ENCODE measurements at regions not wholly inside any gene's neighbourhood (a gene's known extent, or its start where the extent isn't known, plus 50 kb on each side); places are given as distances from the start of the nearest gene placed in this dataset.

DNA sequence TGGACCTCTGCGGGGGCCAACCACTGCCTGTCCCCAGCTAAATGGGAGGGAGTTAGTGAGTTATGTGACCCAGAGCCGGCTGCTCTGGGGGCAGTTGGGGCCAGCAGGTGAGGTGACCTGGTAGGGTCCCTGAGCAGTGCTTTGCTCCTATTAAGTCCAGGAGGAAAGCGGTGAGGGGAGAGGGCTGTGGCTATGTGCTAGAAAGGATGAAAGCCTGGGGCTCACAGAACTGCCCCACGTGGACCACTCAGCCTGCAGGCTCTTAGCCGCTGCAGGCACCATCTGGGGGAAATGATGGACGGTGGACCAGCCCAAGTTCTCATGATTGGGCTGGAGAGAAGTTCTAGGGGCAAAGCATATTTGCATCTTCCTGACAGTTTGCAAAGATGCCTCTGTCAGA, 67.6 kb upstream of the ZNF536 start:
- Histone ChIP-seq H3K4me2 (ENCODE audit: low read depth, low read length) (no peak overlapping the region), H2AFZ (replicated peaks; ENCODE audit: low read length, poor library complexity) (no peak overlapping the region), H3K56ac (ENCODE audit: extremely low read depth, insufficient read depth, low read length) (no peak overlapping the region), H3K79me1 (ENCODE audit: low read depth in 1 of 2, low read length in 2 of 2) (no peaks in the 10 kb centered on the region), H2BK120ac (ENCODE audit: low read depth, low read length) (no peak overlapping the region), H3K9ac (ENCODE audit: low read depth, low read length) (no peak overlapping the region), H3K9me3 (ENCODE audit: control insufficient read depth, insufficient read depth, low read length) (peaks cover 16% of the 10 kb centered on the region), H4K5ac (ENCODE audit: low read depth, low read length) (no peak overlapping the region), H2BK5ac (ENCODE audit: low read depth, low read length, poor library complexity, severe bottlenecking) (no peak overlapping the region), H2BK20ac (ENCODE audit: low read depth, low read length) (no peak overlapping the region), H3K27ac (ENCODE audit: insufficient read depth, low read length) (no peak overlapping the region), H3K4ac (ENCODE audit: low read depth, low read length) (no peak overlapping the region), H2AK9ac (replicated peaks; ENCODE audit: low read depth, low read length, poor library complexity) (no peak overlapping the region), H4K8ac (ENCODE audit: low read depth in 2 of 2, low read length in 2 of 2) (no peak overlapping the region), H3K4me1 (ENCODE audit: control insufficient read depth, insufficient read depth, low read length) (no peaks in the 10 kb centered on the region), H3K4me3 (ENCODE audit: insufficient read depth, low read depth, low read length) (no peak overlapping the region), H3K14ac (replicated peaks; ENCODE audit: low read depth, low read length) (no peak overlapping the region), H4K91ac (ENCODE audit: insufficient read depth, low read depth, low read length) (no peak overlapping the region), H2AK5ac (ENCODE audit: low read depth, low read length) (no peak overlapping the region), H2BK15ac (ENCODE audit: low read depth, low read length) (no peak overlapping the region), H3K9me1 (ENCODE audit: insufficient read depth, low read length) (no peaks in the 10 kb centered on the region), H3K23ac (ENCODE audit: low read depth, low read length) (no peak overlapping the region), H4K20me1 (ENCODE audit: insufficient read depth, low read length) (no peaks in the 10 kb centered on the region), H3K27me3 (ENCODE audit: control insufficient read depth, insufficient read depth, low read length) (no peaks in the 10 kb centered on the region), H3K36me3 (ENCODE audit: control insufficient read depth, insufficient read depth, low read length) (no peaks in the 10 kb centered on the region), H3K18ac (ENCODE audit: low read depth, low read length) (no peak overlapping the region)
- no TSS peak for BruUV-seq (replicated peaks)
- ATAC-seq (ENCODE audit: low read depth) (no peak), DNase-seq (no peak)
- POLR2A ChIA-PET (ENCODE audit: unreplicated experiment) = no interaction called here
- dilution Hi-C loops (cut with HindIII; ENCODE audit: low sequenced_read_pairs, unreplicated experiment) = no loop called here
- in situ Hi-C loops (cut with MboI; ENCODE audit: low sequenced_read_pairs) = no loop called here
- TF ChIP-seq, protein P1, sequence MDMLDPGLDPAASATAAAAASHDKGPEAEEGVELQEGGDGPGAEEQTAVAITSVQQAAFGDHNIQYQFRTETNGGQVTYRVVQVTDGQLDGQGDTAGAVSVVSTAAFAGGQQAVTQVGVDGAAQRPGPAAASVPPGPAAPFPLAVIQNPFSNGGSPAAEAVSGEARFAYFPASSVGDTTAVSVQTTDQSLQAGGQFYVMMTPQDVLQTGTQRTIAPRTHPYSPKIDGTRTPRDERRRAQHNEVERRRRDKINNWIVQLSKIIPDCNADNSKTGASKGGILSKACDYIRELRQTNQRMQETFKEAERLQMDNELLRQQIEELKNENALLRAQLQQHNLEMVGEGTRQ (IDR thresholded peaks at IDR 0.05; ENCODE audit: low read depth, low read length) = no peak
- no peak for TF ChIP-seq POLR2A (IDR thresholded peaks at IDR 0.05; ENCODE audit: low read depth, low read length)
- TF ChIP-seq SMC3 (IDR thresholded peaks at IDR 0.05; ENCODE audit: low read depth, low read length) = no peak
- no peak for TF ChIP-seq BHLHE40 (IDR thresholded peaks at IDR 0.05; ENCODE audit: low read depth, low read length)
- TF ChIP-seq FOS (IDR thresholded peaks at IDR 0.05; ENCODE audit: low read depth, low read length) = no peak
- TF ChIP-seq, protein P2, sequence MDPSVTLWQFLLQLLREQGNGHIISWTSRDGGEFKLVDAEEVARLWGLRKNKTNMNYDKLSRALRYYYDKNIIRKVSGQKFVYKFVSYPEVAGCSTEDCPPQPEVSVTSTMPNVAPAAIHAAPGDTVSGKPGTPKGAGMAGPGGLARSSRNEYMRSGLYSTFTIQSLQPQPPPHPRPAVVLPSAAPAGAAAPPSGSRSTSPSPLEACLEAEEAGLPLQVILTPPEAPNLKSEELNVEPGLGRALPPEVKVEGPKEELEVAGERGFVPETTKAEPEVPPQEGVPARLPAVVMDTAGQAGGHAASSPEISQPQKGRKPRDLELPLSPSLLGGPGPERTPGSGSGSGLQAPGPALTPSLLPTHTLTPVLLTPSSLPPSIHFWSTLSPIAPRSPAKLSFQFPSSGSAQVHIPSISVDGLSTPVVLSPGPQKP (IDR thresholded peaks at IDR 0.05; ENCODE audit: borderline replicate concordance, low read depth, low read length) = no peak
- no peak for TF ChIP-seq NFE2L2 (IDR thresholded peaks at IDR 0.05; ENCODE audit: low read depth, low read length)
- CTCF ChIA-PET = no interaction called here
- no CpG with 5 or more reads among the region's 6 CpGs for WGBS, 2 experiments (ENCODE audit: extremely low coverage in 2 of 2, insufficient read length in 1 of 2)
- intact Hi-C loops (cut with micrococcal nuclease) = no loop called here

Data from IMR-90 (cell line).